ENCODE measurements at regions not wholly inside any gene's neighbourhood (a gene's known extent, or its start where the extent isn't known, plus 50 kb on each side); places are given as distances from the start of the nearest gene placed in this dataset.
"Not testable (repeated sequence)": the region's sequence is repeated elsewhere in the genome, so short reads cannot be mapped to it uniquely, and the experiment has no call there.

DNA sequence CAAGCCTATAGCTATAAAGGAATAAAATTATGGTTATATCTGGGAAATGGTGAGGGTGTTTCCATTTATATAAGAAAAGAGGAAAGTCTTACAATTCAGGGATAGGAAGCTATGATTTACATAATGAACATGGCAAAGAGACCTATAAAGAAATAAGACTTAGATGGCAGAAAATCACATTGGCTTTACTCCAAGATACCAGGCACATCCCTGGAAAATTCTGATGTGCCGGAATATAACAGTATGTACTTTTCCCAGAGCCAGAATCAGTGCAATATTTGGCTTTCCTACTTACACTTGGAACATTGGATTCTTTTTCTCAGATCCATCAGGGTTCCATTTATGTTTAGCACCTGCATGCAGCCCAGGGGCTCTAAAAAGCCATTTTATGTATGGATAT is 357.8 kb downstream of the CETN3 start:
- DNase-seq: no peak

GRCh38 chr5:90050103-90050502 is 359.5 kb downstream of the CETN3 start:
- no peak for DNase-seq

GRCh38 chr5:90047113-90047512 is 362.4 kb downstream of the CETN3 start:
- no peak for DNase-seq

GRCh38 chr5:90040082-90040481 is 369.5 kb downstream of the CETN3 start:
- not testable (repeated sequence) for DNase-seq

DNA sequence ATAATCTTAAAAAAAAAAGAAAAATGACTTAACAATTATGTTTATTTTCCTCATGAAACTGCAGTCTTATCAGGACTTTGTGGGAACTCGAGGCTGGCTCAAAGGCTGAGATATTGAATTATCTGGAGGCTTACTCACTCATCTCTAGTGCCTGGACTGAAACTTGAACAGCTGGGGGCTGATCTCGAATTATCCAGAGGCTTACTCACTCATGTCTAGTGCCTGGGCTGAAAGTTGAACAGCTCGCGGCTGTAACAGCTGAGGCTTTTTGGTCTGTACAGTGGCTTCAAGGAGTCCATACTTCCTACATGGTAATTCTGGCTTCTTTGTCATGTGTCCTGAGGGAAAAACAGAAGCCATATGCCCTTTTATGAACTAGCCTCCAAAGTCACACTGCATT is 371.9 kb downstream of the CETN3 start:
- DNase-seq: no peak

DNA sequence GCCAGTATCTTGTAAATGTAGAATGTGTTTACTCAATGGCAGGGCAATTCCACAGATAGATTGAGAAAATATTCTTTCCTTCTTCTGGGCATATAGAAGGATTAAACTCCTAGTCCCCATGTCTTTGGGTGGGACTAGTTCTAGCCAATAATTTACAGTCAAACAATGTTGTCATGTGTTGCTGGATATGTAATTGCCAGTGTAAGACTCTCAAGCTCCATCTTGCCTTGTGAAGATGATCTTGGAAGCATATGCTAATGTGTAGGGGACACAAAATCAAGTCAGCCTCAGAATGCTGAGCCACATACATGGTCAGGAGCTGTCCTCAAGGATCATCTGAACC is 386.9 kb downstream of the CETN3 start:
- no peak for DNase-seq

DNA sequence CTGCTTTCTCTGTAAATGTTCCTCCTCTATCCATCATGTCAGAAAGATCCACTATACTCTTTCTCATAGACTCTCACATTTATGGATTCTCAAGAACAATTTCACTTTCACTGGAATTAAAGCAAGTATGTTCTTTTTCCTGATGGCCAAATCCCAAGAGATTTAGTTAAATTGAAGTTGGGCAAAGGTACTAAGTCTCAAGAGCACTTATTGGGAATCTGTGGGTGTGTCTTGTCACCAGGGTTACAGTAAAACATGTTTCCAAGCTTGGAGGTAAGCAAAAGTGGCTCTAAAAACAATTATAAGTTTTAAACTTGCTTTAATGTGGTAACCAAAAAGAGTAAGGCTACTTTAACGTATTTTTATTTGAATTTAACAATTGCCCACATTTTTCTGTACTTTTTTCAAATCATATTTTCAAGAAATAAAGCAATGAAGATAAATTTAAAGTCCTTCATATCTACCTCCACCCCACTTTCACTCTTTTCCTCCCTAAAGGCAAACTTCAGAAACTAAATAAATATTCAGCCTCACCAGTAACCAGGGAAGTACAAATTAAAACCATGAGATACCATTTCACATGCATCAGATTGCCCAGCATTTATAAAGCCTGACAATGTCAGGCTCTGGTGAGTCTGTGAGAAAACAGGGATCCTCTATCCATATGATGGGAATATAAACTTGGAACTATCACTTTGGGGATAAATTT is 387.4 kb downstream of the CETN3 start:
- no peak for DNase-seq

DNA sequence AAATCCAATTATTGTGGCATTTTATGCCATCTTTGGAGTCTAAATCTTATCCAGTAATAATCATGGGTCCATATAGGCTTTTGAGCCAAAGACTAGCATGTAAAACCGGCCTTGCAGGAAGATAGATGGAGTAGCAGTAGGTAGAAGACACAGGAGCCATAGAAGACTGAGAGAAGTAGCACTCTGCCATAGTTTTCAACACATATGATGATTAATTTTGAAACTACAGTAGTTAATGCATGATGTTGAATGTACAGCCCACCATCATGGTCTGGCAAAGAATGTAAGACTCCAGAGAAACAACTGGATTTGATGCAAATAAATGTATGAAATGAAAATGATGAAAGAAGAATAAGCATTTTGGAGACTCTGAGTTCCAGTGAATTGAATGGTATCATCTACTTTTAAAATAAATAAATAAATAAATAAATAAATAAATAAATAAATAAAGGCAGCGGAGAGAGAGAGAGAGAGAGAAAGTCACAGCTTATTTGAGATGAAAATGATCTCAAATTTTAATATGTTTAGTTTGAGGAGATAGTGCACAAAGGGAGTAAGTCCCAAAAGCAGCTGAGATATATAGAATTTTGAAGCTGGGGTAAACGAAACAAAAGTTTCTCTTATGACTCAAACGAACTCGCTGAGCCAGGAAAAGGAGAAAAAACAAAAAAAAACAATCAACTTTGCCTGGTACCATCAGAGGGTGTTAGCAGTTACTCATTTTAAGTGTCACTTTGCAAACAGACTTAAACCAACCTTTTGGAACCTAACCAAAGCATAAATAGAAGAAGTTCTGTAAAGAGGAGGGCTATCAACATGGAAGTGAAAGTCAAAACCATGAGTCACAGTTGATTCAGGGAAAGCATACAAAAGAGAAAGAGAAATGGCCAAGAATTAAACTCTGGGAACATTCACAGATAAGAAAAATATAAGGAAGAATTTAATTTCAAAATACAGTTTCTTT is 388.7 kb downstream of the CETN3 start:
- no peak for DNase-seq

GRCh38 chr5:90017239-90017638 is 392.3 kb downstream of the CETN3 start:
- no peak for DNase-seq

GRCh38 chr5:90015584-90016018 is 394.0 kb downstream of the CETN3 start:
- no peak for DNase-seq

- DNase-seq: no peak
Observed at GRCh38 chr5:90014420-90014819, 395.1 kb downstream of the CETN3 start.

GRCh38 chr5:90000351-90000750 is 409.2 kb downstream of the CETN3 start:
- DNase-seq: no peak

GRCh38 chr5:89998519-89999305 is 410.8 kb downstream of the CETN3 start:
- no peak for DNase-seq

GRCh38 chr5:89996890-89997289 is 412.7 kb downstream of the CETN3 start:
- no peak for DNase-seq

GRCh38 chr5:89996335-89996734 is 413.2 kb downstream of the CETN3 start:
- DNase-seq: no peak

- DNase-seq: no peak
Observed at GRCh38 chr5:89994266-89994665, 415.3 kb downstream of the CETN3 start.

- no peak for DNase-seq
Observed at GRCh38 chr5:89992201-89992600, 417.4 kb downstream of the CETN3 start.

DNA sequence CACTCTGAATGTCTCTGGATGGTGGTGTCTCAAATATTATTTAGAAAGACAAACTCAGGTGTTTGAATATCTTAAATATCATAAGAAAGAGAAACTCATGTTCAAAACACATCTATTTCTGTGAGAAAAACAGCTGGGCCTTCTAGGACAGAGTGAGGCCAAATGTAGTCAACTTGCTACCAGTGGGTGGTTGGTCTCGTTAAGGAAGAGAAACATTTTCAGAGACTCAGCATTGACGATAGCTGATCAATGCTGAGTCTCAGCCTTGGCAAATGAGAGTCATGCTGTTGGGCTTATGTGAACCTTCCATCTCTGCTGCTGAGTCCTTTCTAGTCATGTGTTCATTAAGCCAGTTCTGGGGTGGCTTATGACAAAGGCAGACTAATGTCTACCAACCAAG is 418.0 kb downstream of the CETN3 start:
- DNase-seq: no peak

- DNase-seq: no peak
Observed at GRCh38 chr5:89989776-89990175, 419.8 kb downstream of the CETN3 start.

DNA sequence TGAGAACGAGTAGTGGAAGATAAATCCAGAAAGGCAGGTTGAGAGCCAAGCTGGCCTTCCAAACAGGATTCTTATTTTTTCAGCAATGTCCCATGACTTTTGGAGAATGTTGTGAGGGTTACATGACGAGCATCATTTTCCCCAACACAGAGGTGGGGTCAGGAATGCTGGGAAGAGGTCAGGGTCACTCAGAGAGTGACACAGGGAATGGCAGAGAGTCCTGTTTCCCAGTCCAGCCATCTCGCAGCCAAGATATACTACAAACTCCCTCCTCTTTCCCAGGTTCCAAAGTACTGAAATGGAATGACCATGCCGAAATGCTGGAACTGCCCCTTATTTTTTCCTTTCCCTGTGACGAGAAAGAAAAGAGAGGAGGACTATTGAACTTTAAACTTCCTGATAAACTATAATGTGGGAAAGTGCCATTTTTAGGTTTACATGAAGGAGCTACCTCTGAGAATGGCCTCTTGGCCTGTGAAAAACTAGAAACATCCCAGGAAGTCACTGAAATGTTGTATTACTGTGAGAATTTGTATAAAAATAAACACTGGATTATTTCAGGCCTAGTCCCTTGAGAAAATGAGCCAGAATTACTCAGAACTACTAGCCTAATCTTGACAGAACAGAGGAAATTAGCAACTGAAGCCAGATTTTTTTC is 420.4 kb downstream of the CETN3 start:
- DNase-seq: no peak

DNA sequence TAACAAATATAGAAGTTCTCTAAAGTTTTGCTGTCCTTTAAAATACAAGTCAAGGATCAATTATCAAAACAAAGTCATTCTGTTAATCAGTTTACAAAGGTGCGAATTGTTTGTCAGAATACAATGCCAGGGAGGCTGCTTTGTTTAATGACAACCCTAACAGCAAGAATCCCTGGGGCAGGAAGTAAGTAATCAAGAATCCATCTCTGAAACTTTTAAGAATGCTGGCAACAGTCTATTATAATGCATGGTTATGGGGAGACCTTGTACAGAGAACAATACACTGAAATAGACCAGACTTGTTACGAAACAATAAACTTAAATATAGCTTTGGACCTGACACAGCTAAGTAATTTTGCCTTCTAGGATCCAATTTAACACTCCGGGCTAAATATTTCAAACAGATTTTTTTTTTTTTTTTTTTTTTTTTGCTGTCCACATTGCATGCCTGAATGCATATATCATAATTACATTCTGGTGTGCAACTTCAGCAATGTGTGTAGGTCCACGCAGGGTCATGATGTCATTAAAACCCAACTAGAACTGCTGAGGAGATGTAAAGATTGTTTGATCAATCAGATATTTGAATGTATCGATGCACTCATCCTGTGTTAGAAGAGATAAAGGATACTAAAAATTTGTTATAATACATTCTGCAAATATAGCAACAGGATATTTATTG is 421.3 kb downstream of the CETN3 start:
- DNase-seq: no peak

- DNase-seq: no peak
Observed at GRCh38 chr5:89983216-89983615, 426.3 kb downstream of the CETN3 start.
